Upper lobe of right lung (tissue), 1 donor: ENCODE measurements at regions not wholly inside any gene's neighbourhood (a gene's known extent, or its start where the extent isn't known, plus 50 kb on each side); places are given as distances from the start of the nearest gene placed in this dataset.

Experiments
- ATAC-seq: fragments of 200-7000 bp; cut with Tn5 transposase; one replicate; pipeline ENCODE4 v1.9.1; 2020; ENCODE audit warnings: mild to moderate bottlenecking, moderate library complexity
- DNase-seq: peaks from one replicate; pipeline ENCODE4 v3.0.0-alpha.2; 2020
- H3K27ac ChIP-seq: fragments of 200-600 bp; one replicate; pipeline ENCODE4 v1.8.0; 2022
- H3K27me3 ChIP-seq: fragments of 200-600 bp; one replicate; pipeline ENCODE4 v1.8.0; 2022; ENCODE audit warnings: mild to moderate bottlenecking
- H3K36me3 ChIP-seq: fragments of 200-600 bp; one replicate; pipeline ENCODE4 v1.8.0; 2022
- H3K4me1 ChIP-seq: fragments of 200-600 bp; one replicate; pipeline ENCODE4 v1.8.0; 2022
- H3K4me3 ChIP-seq: fragments of 200-600 bp; one replicate; pipeline ENCODE4 v1.8.0; 2022; ENCODE audit warnings: mild to moderate bottlenecking
- H3K9me3 ChIP-seq: fragments of 200-600 bp; one replicate; pipeline ENCODE4 v1.8.0; 2022
- intact Hi-C: fragments of 100-400 bp; cut with DNase I; formaldehyde crosslinking; loops from one replicate; pipeline ENCODE4 v1.11.0; 2022
- TF ChIP-seq, protein P1 (sequence below): fragments of 200-600 bp; IDR thresholded peaks from one replicate; pipeline ENCODE4 v1.8.0; 2022; ENCODE audit warnings: antibody characterized with exemption
- donor health status: DM: no; HTN: yes; CAD: no; lungs with severe emphysema.

DNA sequence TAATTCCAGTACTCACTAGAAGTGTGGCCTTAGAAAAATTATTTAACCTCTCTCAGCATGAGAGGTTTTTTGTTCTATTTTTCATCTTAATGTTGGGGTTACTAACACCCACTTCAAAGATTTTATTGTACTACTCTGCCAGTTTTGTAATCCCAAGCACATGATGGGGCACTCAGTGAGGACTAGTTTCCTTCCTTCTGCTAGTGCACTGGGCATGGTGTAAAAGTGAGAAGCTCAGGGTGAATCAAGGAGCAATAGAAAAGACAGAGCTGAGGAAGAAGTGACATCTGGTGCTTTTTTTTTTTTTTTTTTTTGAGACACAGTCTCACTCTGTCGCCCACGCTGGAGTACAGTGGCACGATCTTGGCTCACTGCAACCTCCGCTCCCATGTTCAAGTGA is 439.4 kb upstream of the ARID1B start:
- TF ChIP-seq, protein P1, sequence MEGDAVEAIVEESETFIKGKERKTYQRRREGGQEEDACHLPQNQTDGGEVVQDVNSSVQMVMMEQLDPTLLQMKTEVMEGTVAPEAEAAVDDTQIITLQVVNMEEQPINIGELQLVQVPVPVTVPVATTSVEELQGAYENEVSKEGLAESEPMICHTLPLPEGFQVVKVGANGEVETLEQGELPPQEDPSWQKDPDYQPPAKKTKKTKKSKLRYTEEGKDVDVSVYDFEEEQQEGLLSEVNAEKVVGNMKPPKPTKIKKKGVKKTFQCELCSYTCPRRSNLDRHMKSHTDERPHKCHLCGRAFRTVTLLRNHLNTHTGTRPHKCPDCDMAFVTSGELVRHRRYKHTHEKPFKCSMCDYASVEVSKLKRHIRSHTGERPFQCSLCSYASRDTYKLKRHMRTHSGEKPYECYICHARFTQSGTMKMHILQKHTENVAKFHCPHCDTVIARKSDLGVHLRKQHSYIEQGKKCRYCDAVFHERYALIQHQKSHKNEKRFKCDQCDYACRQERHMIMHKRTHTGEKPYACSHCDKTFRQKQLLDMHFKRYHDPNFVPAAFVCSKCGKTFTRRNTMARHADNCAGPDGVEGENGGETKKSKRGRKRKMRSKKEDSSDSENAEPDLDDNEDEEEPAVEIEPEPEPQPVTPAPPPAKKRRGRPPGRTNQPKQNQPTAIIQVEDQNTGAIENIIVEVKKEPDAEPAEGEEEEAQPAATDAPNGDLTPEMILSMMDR, result no peak
- no peaks in the 10 kb centered on the region for H3K9me3 ChIP-seq
- no peaks in the 10 kb centered on the region for H3K4me1 ChIP-seq
- no peak for DNase-seq
- no peaks in the 10 kb centered on the region for H3K27me3 ChIP-seq
- H3K36me3 ChIP-seq, result no peaks in the 10 kb centered on the region
- intact Hi-C loops, result no loop called here
- ATAC-seq, result no peak
- H3K4me3 ChIP-seq, result no peak overlapping the region
- H3K27ac ChIP-seq, result no peak overlapping the region

DNA sequence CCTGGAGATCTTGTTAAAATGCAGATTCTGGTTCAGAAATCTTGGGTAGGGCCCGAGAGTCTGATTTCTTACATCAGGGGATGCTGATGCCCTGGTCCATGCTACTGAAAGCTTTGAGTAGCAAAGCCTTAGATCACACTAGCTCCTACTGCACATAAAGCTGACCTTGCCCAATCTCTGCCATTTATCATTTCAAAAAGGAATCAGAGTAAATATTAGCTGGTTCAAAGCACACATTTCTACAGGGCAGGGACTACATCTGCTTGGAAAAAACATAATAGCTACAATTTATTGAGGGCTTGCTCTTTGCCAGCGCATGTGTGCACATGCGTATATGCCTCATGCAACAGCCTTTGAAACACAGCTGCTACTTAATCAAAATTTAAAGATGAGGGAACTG is 440.4 kb upstream of the ARID1B start:
- Histone ChIP-seq H3K36me3 (no peaks in the 10 kb centered on the region), H3K4me1 (no peaks in the 10 kb centered on the region), H3K9me3 (no peaks in the 10 kb centered on the region), H3K4me3 (no peak overlapping the region), H3K27me3 (no peaks in the 10 kb centered on the region), H3K27ac (no peak overlapping the region)
- ATAC-seq (no peak), DNase-seq (no peak)
- TF ChIP-seq, protein P1, result no peak
- intact Hi-C loops, result no loop called here

DNA sequence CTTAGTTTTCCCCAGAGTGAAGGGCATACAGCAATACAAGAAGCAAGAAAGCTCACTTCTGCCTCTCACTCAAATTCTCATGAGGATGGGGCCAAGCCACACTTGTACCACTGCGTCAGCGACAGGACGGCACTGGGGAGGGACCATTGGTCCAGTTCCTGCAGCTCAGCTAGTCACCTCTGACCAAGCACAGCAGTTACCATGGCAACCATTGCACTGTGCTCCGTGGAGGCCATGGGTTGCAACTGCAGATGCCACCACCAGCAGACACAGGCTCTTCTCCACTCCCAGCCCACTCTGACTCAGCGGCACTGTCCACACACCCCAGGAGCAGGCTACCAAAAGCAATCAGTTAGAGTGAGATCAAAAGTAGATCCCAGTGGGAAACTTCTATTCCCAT is 441.1 kb upstream of the ARID1B start:
- Histone ChIP-seq H3K4me3 (no peak overlapping the region), H3K27ac (no peak overlapping the region), H3K9me3 (no peaks in the 10 kb centered on the region), H3K27me3 (no peaks in the 10 kb centered on the region), H3K4me1 (no peaks in the 10 kb centered on the region), H3K36me3 (no peaks in the 10 kb centered on the region)
- intact Hi-C loops, result no loop called here
- ATAC-seq (no peak), DNase-seq (no peak)
- TF ChIP-seq, protein P1, result no peak

DNA sequence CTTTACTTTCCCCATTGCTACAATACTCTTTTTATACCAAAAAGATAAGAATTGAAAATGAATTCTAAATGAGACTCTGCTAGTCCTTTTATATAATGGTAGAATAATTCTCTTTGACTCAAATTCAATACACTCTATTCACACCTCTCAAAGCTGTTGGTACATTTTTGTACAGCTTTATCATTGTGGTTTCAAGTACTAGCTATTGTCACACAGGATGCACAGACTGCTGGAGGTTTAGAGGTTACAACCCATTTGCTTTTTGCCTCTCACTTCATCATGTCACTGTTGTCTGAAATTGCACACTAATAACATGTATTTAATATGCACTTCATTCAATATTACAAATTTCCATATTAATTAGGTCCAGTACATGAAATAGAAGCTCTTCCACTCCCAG is 442.2 kb upstream of the ARID1B start:
- Histone ChIP-seq H3K36me3 (no peaks in the 10 kb centered on the region), H3K27ac (no peak overlapping the region), H3K4me3 (no peak overlapping the region), H3K9me3 (no peaks in the 10 kb centered on the region), H3K27me3 (no peaks in the 10 kb centered on the region), H3K4me1 (no peaks in the 10 kb centered on the region)
- intact Hi-C loops, result no loop called here
- no peak for ATAC-seq
- TF ChIP-seq, protein P1, result no peak
- DNase-seq, result no peak

DNA sequence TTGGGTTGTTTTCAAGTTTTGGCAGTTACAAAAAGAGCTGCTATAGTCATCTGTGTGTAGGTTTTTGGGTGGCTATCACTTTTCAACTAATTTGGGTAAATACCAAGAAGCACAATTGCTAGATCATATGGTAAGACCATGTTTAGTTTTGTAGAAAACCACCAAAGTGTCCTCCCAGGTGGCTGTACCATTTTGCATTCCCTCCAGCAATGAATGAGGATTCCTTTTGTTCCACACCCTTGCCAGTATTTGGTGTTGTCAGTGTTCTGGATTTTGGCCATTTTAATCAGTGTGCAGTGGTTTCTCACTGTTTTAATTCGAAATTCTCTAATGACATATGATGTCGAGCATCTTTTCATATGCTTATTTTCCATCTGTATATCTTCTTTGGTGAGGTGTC is 457.5 kb upstream of the ARID1B start:
- H3K27ac ChIP-seq, result no peak overlapping the region
- DNase-seq (no peak), ATAC-seq (no peak)
- no peaks in the 10 kb centered on the region for H3K36me3 ChIP-seq
- TF ChIP-seq, protein P1, result no peak
- H3K27me3 ChIP-seq, result no peaks in the 10 kb centered on the region
- no peak overlapping the region for H3K4me3 ChIP-seq
- no peaks in the 10 kb centered on the region for H3K4me1 ChIP-seq
- no peaks in the 10 kb centered on the region for H3K9me3 ChIP-seq
- intact Hi-C loops, result no loop called here

DNA sequence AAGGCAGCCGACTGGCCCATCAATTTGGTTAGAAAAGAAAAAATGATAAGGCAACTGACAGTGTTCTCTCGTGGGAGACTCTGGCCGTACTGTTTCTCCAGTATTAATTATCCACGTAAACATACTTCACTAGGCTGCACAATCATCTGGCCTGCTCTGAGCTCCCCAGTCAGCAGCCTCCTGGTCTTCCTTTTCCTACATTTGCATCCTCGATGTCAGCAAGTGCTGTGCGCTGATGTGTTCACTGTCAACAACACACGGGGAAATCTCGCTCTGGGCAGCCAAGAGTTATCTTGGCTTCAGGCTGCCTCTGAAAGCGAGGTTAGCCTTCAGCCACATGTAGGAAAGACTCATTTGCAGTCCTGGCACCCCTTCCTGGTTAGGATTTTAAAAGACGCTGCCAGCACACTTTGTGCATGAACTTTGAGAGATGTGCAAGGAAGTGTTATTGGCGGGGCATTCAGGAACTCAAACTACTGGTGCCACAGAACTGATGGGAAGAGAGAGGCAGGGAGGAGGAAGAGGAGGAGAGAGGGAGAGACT is 460.5 kb upstream of the ARID1B start:
- no peak for DNase-seq
- no peaks in the 10 kb centered on the region for H3K9me3 ChIP-seq

More for the DNA sequence above, 460.5 kb upstream of the ARID1B start:
- Histone ChIP-seq H3K27me3 (no peaks in the 10 kb centered on the region), H3K36me3 (no peaks in the 10 kb centered on the region), H3K27ac (no peak overlapping the region), H3K4me3 (no peak overlapping the region), H3K4me1 (no peaks in the 10 kb centered on the region)
- TF ChIP-seq, protein P1, result no peak
- intact Hi-C loops, result no loop called here
- ATAC-seq, result no peak
